ENCODE measurements at regions not wholly inside any gene's neighbourhood (a gene's known extent, or its start where the extent isn't known, plus 50 kb on each side); places are given as distances from the start of the nearest gene placed in this dataset.

DNA sequence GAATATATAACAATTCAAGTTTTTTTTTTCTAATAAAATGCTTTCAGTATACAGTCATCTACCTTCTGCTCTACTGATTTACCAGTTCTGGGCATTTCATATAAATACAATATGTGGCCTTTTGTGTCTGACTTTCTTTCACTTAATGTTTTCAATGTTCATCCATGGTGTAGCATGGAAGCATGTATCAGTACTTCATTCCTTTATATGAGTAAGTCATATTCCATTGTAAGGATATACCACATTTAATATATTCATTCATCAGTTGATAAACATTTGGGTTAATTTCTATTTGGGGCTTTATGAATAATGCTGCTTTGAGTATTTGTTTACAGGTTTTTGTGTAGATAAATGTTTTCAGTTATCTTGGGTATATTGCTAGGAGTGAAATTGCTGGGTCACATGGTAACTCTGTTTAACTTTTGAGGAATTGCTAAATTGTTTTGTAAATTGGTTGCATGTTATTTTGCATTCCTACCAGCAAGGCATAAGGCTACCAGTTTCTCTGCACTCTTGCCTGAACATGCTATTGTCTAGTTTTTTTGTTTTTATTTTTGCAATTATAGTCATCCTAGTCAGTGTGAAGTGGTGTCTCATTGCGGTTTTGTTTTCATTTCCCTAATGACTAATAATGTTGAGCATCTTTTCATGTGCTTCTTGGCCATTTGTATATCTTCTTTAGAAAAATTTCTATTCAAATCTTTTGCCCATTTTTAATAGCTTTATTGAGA lies 206.1 kb downstream of the TM2D1 start:
- Mint-ChIP-seq H3K4me1 (ENCODE audit: low read depth) (no peaks in the 10 kb centered on the region), H3K27me3 (ENCODE audit: low read depth) (peaks cover 1% of the 10 kb centered on the region), H3K4me3 (ENCODE audit: unreplicated experiment) (no peak overlapping the region), H3K27ac (ENCODE audit: unreplicated experiment) (no peak overlapping the region), H3K9me3 (ENCODE audit: low read depth) (no peaks in the 10 kb centered on the region), H3K36me3 (ENCODE audit: low read depth) (no peaks in the 10 kb centered on the region)
- peak; percentile 30 for TF ChIP-seq CTCF (IDR thresholded peaks at IDR 0.05)
- DNase-seq (ENCODE audit: low spot score), result no peak

- no peaks in the 10 kb centered on the region for H3K27me3 Mint-ChIP-seq (ENCODE audit: low read depth)
Observed at GRCh38 chr1:61517345-61517744, 207.6 kb downstream of the TM2D1 start.

DNA sequence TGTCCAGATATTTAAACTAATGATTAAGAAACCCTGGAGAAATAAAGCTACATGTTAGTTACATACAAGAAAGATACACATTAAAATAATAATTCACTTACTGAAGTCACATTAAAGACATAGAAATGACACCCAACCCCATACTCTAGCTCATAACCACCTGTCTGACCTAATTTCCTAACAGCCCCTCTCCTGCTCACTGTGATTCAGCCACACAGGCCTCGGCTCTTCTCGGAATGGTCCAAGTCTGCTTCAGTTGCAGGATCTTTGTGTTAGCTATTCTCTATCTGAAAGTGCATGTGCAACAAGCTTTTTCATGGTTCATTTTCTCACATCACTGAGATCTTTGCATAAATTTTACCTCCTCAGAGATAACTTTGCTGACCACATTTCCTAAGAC lies 209.8 kb downstream of the TM2D1 start:
- H3K4me1 Mint-ChIP-seq (ENCODE audit: low read depth), result no peaks in the 10 kb centered on the region
- H3K4me3 Mint-ChIP-seq (ENCODE audit: unreplicated experiment), result no peak overlapping the region
- no peaks in the 10 kb centered on the region for H3K36me3 Mint-ChIP-seq (ENCODE audit: low read depth)
- no peaks in the 10 kb centered on the region for H3K9me3 Mint-ChIP-seq (ENCODE audit: low read depth)
- no peak for DNase-seq (ENCODE audit: low spot score)
- H3K27ac Mint-ChIP-seq (ENCODE audit: unreplicated experiment), result no peak overlapping the region
- no peaks in the 10 kb centered on the region for H3K27me3 Mint-ChIP-seq (ENCODE audit: low read depth)
- TF ChIP-seq CTCF (IDR thresholded peaks at IDR 0.05), result no peak

More at GRCh38 chr1:61517345-61517744, 207.6 kb downstream of the TM2D1 start:
- Mint-ChIP-seq H3K4me1 (ENCODE audit: low read depth) (no peaks in the 10 kb centered on the region), H3K36me3 (ENCODE audit: low read depth) (no peaks in the 10 kb centered on the region), H3K4me3 (ENCODE audit: unreplicated experiment) (no peak overlapping the region), H3K27ac (ENCODE audit: unreplicated experiment) (no peak overlapping the region), H3K9me3 (ENCODE audit: low read depth) (no peaks in the 10 kb centered on the region)
- no peak for DNase-seq (ENCODE audit: low spot score)
- TF ChIP-seq CTCF (IDR thresholded peaks at IDR 0.05), result no peak
